ENCODE measurements at regions not wholly inside any gene's neighbourhood (a gene's known extent, or its start where the extent isn't known, plus 50 kb on each side); places are given as distances from the start of the nearest gene placed in this dataset.

DNA sequence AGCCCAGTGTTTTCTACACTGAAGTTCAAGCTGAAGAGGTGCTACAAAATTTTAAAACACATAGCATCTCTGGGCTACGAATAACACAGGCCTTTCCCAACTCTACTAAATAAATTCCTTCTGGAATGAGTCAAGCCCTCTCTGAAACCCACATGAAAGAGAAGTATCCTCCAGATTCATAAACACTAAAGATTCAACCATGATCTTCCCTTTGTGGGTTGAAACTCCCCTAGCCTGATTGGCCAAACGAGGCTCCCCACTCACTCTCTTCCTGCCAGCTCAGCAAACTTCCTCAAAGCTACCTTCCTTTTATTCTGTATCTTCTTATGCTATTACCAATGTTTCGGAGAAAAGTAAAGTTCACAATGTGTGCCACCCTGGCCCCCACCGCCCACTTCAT lies 95.4 kb downstream of the NKX6-1 start:
- TF ChIP-seq, protein P1, sequence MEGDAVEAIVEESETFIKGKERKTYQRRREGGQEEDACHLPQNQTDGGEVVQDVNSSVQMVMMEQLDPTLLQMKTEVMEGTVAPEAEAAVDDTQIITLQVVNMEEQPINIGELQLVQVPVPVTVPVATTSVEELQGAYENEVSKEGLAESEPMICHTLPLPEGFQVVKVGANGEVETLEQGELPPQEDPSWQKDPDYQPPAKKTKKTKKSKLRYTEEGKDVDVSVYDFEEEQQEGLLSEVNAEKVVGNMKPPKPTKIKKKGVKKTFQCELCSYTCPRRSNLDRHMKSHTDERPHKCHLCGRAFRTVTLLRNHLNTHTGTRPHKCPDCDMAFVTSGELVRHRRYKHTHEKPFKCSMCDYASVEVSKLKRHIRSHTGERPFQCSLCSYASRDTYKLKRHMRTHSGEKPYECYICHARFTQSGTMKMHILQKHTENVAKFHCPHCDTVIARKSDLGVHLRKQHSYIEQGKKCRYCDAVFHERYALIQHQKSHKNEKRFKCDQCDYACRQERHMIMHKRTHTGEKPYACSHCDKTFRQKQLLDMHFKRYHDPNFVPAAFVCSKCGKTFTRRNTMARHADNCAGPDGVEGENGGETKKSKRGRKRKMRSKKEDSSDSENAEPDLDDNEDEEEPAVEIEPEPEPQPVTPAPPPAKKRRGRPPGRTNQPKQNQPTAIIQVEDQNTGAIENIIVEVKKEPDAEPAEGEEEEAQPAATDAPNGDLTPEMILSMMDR (conservative IDR thresholded peaks at IDR 0.05; ENCODE audit: low read depth, low read length), result no peak
- H3K4me3 ChIP-seq (ENCODE audit: low read depth, low read length), result no peak overlapping the region
- DNase-seq (ENCODE audit: low read depth), result no peak

DNA sequence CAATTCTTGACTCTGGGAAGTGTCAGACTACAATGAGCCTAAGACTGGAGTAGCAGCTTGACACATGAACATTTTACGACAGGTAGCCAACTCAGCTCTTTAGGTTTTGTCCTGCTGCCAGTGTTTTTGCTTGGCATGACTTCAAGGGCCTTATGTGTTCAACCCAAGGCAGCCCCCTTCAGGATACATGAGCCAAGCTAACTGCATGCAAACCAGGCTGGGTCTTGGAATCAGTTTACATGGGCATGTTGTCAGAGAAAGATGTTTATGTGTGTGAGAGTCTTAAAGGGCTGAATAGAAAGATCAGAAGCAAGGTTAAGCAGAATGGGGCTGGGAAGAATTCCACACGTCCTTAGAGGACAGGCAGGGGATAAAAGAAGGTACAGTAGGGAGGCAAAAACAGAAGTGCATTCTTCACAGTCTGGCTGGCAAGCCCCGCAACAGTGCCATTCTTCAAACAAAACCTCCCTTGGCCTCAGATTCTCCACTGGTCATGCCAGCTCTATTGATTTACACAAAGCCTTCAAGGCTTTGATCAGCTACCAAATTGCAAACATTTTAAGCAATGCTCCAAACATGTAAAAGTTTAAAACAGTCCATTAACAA lies 97.3 kb downstream of the NKX6-1 start:
- DNase-seq (ENCODE audit: low read depth), result no peak
- no peak overlapping the region for H3K4me3 ChIP-seq (ENCODE audit: low read depth, low read length)
- TF ChIP-seq, protein P1 (conservative IDR thresholded peaks at IDR 0.05; ENCODE audit: low read depth, low read length), result peak; percentile 13

DNA sequence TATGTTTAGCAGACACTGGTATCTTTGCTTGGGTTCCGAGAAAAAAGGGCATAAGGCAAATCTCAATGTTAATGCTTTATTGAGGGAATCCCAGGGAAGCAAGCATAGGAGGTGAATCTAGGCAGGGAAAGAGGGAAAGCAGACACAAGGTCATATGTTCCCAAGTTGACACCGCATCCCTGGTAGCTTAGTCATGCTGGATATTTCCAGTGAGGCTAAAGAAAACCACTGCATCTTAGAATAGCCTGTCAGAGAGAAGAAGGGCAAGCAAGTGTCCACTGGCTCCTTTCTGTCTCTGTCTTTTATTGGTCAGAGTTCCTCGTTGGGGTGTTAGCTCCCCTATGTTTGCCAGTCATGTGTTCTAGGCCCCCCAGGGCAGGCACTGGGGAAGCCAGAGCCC lies 104.7 kb downstream of the NKX6-1 start:
- no peak overlapping the region for H3K4me3 ChIP-seq (ENCODE audit: low read depth, low read length)
- DNase-seq (ENCODE audit: low read depth), result no peak
- TF ChIP-seq, protein P1 (conservative IDR thresholded peaks at IDR 0.05; ENCODE audit: low read depth, low read length), result no peak

DNA sequence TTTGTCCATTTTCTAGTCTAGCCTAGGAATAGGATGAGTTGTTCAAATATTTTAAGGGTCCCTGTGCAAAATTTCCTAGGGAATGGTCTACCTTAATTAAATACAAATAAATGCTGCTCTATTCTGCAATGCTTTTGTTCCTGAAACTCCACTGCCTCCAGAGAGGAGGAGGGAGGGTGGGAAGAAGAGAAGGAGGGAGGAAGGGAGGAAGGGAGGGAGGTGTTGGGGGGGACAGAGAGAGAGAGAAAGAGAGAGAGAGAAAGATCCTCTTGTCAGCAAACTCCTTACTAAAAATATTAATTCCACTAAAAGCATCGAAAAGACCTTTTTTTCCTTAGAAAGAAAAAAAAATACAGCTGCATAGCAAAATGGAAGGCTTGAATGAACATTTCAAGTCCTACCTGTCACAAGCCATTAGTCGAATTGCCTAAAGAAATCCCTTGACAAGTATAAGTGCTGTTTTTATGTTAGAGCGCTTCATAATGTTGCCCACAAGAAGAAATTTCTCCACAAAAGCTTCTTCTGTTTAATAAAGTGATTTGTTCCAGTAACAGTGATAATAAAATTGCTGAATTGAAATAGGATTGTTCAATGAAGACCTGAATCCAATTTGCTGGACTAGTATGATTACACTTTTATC lies 106.0 kb downstream of the NKX6-1 start:
- TF ChIP-seq, protein P1 (conservative IDR thresholded peaks at IDR 0.05; ENCODE audit: low read depth, low read length), result no peak
- H3K4me3 ChIP-seq (ENCODE audit: low read depth, low read length), result no peak overlapping the region
- no peak for DNase-seq (ENCODE audit: low read depth)

DNA sequence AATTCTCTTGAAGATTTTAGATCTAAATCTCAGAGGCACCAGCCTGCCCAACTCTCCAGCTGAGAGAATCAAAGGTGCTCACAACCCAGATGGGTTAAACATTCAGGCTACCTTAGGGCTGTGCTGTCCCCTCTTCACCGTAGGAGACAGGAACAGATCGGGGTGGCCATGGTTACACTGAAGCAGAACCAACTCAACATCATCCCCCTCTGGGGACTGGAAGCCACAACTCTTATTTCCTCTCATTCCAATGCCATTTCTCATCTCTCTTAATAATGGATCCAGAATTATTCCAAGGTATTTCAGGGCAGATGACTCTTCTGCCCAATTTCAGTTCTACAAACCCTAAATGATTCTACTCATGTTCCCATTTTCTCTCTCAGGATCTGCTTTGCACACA lies 109.7 kb downstream of the NKX6-1 start:
- H3K4me3 ChIP-seq (ENCODE audit: low read depth, low read length), result no peak overlapping the region
- no peak for DNase-seq (ENCODE audit: low read depth)
- TF ChIP-seq, protein P1 (conservative IDR thresholded peaks at IDR 0.05; ENCODE audit: low read depth, low read length), result no peak

DNA sequence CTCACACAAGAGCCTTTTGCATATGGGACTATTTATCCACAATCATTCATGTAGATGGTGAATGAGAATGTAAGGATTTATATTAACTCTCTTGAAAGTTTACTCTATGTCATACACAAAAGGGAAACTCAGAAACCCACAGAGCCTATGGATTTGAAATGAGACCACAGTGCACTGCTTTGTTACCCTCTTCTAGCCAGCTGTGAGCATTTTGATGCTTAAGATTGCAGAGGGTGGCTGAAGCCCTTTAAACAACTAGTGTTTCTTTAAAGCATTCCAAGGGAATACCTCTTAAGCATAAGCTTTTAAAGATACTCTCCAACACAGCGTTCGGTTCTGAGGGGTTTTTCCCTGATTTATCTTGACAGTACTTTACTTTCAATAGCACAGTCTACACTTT lies 113.9 kb downstream of the NKX6-1 start:
- no peak overlapping the region for H3K4me3 ChIP-seq (ENCODE audit: low read depth, low read length)
- TF ChIP-seq, protein P1 (conservative IDR thresholded peaks at IDR 0.05; ENCODE audit: low read depth, low read length), result no peak
- no peak for DNase-seq (ENCODE audit: low read depth)

DNA sequence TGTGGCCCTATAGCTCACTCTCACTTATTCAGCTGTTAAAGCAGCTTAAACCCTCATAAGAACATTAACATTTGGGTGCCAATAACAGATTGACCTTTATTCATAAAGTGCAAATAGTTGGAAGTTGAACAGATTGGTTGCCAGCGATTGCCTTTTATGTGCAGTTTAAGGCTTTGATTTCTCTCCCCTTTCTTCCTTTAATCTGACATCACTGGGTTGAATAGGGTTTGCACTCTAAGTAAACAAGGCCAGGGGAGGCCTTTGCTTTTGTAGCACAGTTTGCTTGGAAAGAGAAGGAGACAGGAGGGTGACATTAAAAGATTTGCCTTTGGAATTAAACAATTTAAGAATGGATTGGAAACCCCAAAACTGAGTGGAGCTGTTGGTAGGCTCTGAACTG lies 114.3 kb downstream of the NKX6-1 start:
- no peak overlapping the region for H3K4me3 ChIP-seq (ENCODE audit: low read depth, low read length)
- no peak for DNase-seq (ENCODE audit: low read depth)
- TF ChIP-seq, protein P1 (conservative IDR thresholded peaks at IDR 0.05; ENCODE audit: low read depth, low read length), result no peak

Data from epithelial cell of proximal tubule (primary cell).